ENCODE measurements at regions not wholly inside any gene's neighbourhood (a gene's known extent, or its start where the extent isn't known, plus 50 kb on each side); places are given as distances from the start of the nearest gene placed in this dataset.

GRCh38 chr7:26013551-26014083, 138.4 kb upstream of the NFE2L3 start:
- peaks cover 3% of the 10 kb centered on the region; the same call in 1 of the 2 replicates for H3K9me3 ChIP-seq
- H3K4me1 ChIP-seq = no peaks in the 10 kb centered on the region
- in situ Hi-C loops (cut with MboI; ENCODE audit: low sequenced_read_pairs) = no loop called here
- no peaks in the 10 kb centered on the region for H3K27me3 ChIP-seq (ENCODE audit: low read depth)
- no peak overlapping the region for H3K4me3 ChIP-seq
- DNase-seq (ENCODE audit: low spot score in 2 of 2) = no peak
- no peaks in the 10 kb centered on the region for H3K36me3 ChIP-seq (replicated peaks)

GRCh38 chr7:26022982-26023381, 129.0 kb upstream of the NFE2L3 start:
- Histone ChIP-seq H3K4me3 (no peak overlapping the region), H3K36me3 (replicated peaks) (no peaks in the 10 kb centered on the region), H3K9me3 (no peaks in the 10 kb centered on the region), H3K27me3 (ENCODE audit: low read depth) (no peaks in the 10 kb centered on the region), H3K4me1 (no peaks in the 10 kb centered on the region)
- DNase-seq (ENCODE audit: low spot score in 2 of 2) = no peak
- in situ Hi-C loops (cut with MboI; ENCODE audit: low sequenced_read_pairs) = no loop called here

- DNase-seq (ENCODE audit: low spot score in 2 of 2) = no peak
- in situ Hi-C loops (cut with MboI; ENCODE audit: low sequenced_read_pairs) = no loop called here
These were observed 122.1 kb upstream of the NFE2L3 start for GRCh38 chr7:26029911-26030310.

GRCh38 chr7:26034391-26034790, 117.6 kb upstream of the NFE2L3 start:
- DNase-seq (ENCODE audit: low spot score in 2 of 2) = no peak

More at GRCh38 chr7:26029911-26030310, 122.1 kb upstream of the NFE2L3 start:
- Histone ChIP-seq H3K36me3 (replicated peaks) (no peaks in the 10 kb centered on the region), H3K4me1 (no peaks in the 10 kb centered on the region), H3K4me3 (no peak overlapping the region), H3K9me3 (no peaks in the 10 kb centered on the region), H3K27me3 (ENCODE audit: low read depth) (no peaks in the 10 kb centered on the region)

GRCh38 chr7:26035552-26035951, 116.4 kb upstream of the NFE2L3 start:
- Histone ChIP-seq H3K4me3 (no peak overlapping the region), H3K36me3 (replicated peaks) (no peaks in the 10 kb centered on the region), H3K27me3 (ENCODE audit: low read depth) (no peaks in the 10 kb centered on the region; the same call in 1 of the 2 replicates), H3K9me3 (no peaks in the 10 kb centered on the region), H3K4me1 (peaks cover 10% of the 10 kb centered on the region)
- no peak for DNase-seq (ENCODE audit: low spot score in 2 of 2)
- in situ Hi-C loops (cut with MboI; ENCODE audit: low sequenced_read_pairs) = no loop called here

More at GRCh38 chr7:26034391-26034790, 117.6 kb upstream of the NFE2L3 start:
- in situ Hi-C loops (cut with MboI; ENCODE audit: low sequenced_read_pairs) = no loop called here
- H3K4me3 ChIP-seq = no peak overlapping the region
- H3K4me1 ChIP-seq = peaks cover 10% of the 10 kb centered on the region
- no peaks in the 10 kb centered on the region; the same call in 1 of the 2 replicates for H3K27me3 ChIP-seq (ENCODE audit: low read depth)
- H3K9me3 ChIP-seq = no peaks in the 10 kb centered on the region
- H3K36me3 ChIP-seq (replicated peaks) = no peaks in the 10 kb centered on the region

- no peak overlapping the region for H3K4me3 ChIP-seq
- DNase-seq (ENCODE audit: low spot score in 2 of 2) = no peak
- no peaks in the 10 kb centered on the region for H3K9me3 ChIP-seq
- H3K36me3 ChIP-seq (replicated peaks) = no peaks in the 10 kb centered on the region
- no peaks in the 10 kb centered on the region; the same call in 1 of the 2 replicates for H3K27me3 ChIP-seq (ENCODE audit: low read depth)
- in situ Hi-C loops (cut with MboI; ENCODE audit: low sequenced_read_pairs) = no loop called here
- H3K4me1 ChIP-seq = peaks cover 10% of the 10 kb centered on the region
These were observed 115.9 kb upstream of the NFE2L3 start for GRCh38 chr7:26036092-26036491.

GRCh38 chr7:26038201-26038990, 113.6 kb upstream of the NFE2L3 start:
- DNase-seq (ENCODE audit: low spot score in 2 of 2) = peak; percentile 9 to 31
- Histone ChIP-seq H3K4me3 (no peak overlapping the region), H3K4me1 (peaks cover 10% of the 10 kb centered on the region), H3K27me3 (ENCODE audit: low read depth) (peaks cover 2% of the 10 kb centered on the region; the same call in 1 of the 2 replicates), H3K36me3 (replicated peaks) (no peaks in the 10 kb centered on the region), H3K9me3 (no peaks in the 10 kb centered on the region)
- in situ Hi-C loops (cut with MboI; ENCODE audit: low sequenced_read_pairs) = no loop called here

GRCh38 chr7:26040085-26040484, 111.9 kb upstream of the NFE2L3 start:
- DNase-seq (ENCODE audit: low spot score in 2 of 2) = no peak
- in situ Hi-C loops (cut with MboI; ENCODE audit: low sequenced_read_pairs) = no loop called here
- Histone ChIP-seq H3K4me1 (peaks cover 10% of the 10 kb centered on the region), H3K27me3 (ENCODE audit: low read depth) (peaks cover 2% of the 10 kb centered on the region; the same call in 1 of the 2 replicates), H3K4me3 (no peak overlapping the region), H3K36me3 (replicated peaks) (no peaks in the 10 kb centered on the region), H3K9me3 (no peaks in the 10 kb centered on the region)

- H3K4me1 ChIP-seq = peaks cover 10% of the 10 kb centered on the region
- H3K4me3 ChIP-seq = no peak overlapping the region
- peaks cover 2% of the 10 kb centered on the region; the same call in 1 of the 2 replicates for H3K27me3 ChIP-seq (ENCODE audit: low read depth)
- in situ Hi-C loops (cut with MboI; ENCODE audit: low sequenced_read_pairs) = no loop called here
- no peaks in the 10 kb centered on the region for H3K36me3 ChIP-seq (replicated peaks)
- no peak for DNase-seq (ENCODE audit: low spot score in 2 of 2)
- no peaks in the 10 kb centered on the region for H3K9me3 ChIP-seq
These were observed 109.8 kb upstream of the NFE2L3 start for GRCh38 chr7:26042237-26042636.

- Histone ChIP-seq H3K4me3 (no peak overlapping the region), H3K9me3 (no peaks in the 10 kb centered on the region), H3K27me3 (ENCODE audit: low read depth) (peaks cover 2% of the 10 kb centered on the region), H3K4me1 (no peaks in the 10 kb centered on the region), H3K36me3 (replicated peaks) (no peaks in the 10 kb centered on the region)
- DNase-seq (ENCODE audit: low spot score in 2 of 2) = no peak
- in situ Hi-C loops (cut with MboI; ENCODE audit: low sequenced_read_pairs) = no loop called here
These were observed 108.2 kb upstream of the NFE2L3 start for GRCh38 chr7:26043801-26044200.

- in situ Hi-C loops (cut with MboI; ENCODE audit: low sequenced_read_pairs) = no loop called here
- peaks cover 2% of the 10 kb centered on the region for H3K27me3 ChIP-seq (ENCODE audit: low read depth)
- no peaks in the 10 kb centered on the region for H3K36me3 ChIP-seq (replicated peaks)
- H3K4me3 ChIP-seq = no peak overlapping the region
- H3K4me1 ChIP-seq = no peaks in the 10 kb centered on the region
- DNase-seq (ENCODE audit: low spot score in 2 of 2) = no peak
- H3K9me3 ChIP-seq = no peaks in the 10 kb centered on the region
These were observed 107.7 kb upstream of the NFE2L3 start for GRCh38 chr7:26044320-26044719.

GRCh38 chr7:26046150-26046549, 105.8 kb upstream of the NFE2L3 start:
- Histone ChIP-seq H3K4me3 (no peak overlapping the region), H3K9me3 (no peaks in the 10 kb centered on the region; the same call in 1 of the 2 replicates), H3K36me3 (replicated peaks) (no peaks in the 10 kb centered on the region), H3K4me1 (no peaks in the 10 kb centered on the region), H3K27me3 (ENCODE audit: low read depth) (peaks cover 2% of the 10 kb centered on the region)
- in situ Hi-C loops (cut with MboI; ENCODE audit: low sequenced_read_pairs) = no loop called here
- DNase-seq (ENCODE audit: low spot score in 2 of 2) = no peak

- in situ Hi-C loops (cut with MboI; ENCODE audit: low sequenced_read_pairs) = no loop called here
- Histone ChIP-seq H3K9me3 (no peaks in the 10 kb centered on the region; the same call in 1 of the 2 replicates), H3K36me3 (replicated peaks) (no peaks in the 10 kb centered on the region), H3K4me1 (no peaks in the 10 kb centered on the region), H3K27me3 (ENCODE audit: low read depth) (peaks cover 2% of the 10 kb centered on the region), H3K4me3 (no peak overlapping the region)
- no peak for DNase-seq (ENCODE audit: low spot score in 2 of 2)
These were observed 105.1 kb upstream of the NFE2L3 start for GRCh38 chr7:26046878-26047277.

GRCh38 chr7:26048663-26049062, 103.3 kb upstream of the NFE2L3 start:
- Histone ChIP-seq H3K36me3 (replicated peaks) (no peaks in the 10 kb centered on the region), H3K9me3 (no peaks in the 10 kb centered on the region; the same call in 1 of the 2 replicates), H3K27me3 (ENCODE audit: low read depth) (no peaks in the 10 kb centered on the region; the same call in none of the 2 replicates), H3K4me1 (no peaks in the 10 kb centered on the region), H3K4me3 (no peak overlapping the region)
- no peak for DNase-seq (ENCODE audit: low spot score in 2 of 2)
- in situ Hi-C loops (cut with MboI; ENCODE audit: low sequenced_read_pairs) = no loop called here

Measured in HAP-1 (cell line).